ENCODE measurements at regions not wholly inside any gene's neighbourhood (a gene's known extent, or its start where the extent isn't known, plus 50 kb on each side); places are given as distances from the start of the nearest gene placed in this dataset.

DNA sequence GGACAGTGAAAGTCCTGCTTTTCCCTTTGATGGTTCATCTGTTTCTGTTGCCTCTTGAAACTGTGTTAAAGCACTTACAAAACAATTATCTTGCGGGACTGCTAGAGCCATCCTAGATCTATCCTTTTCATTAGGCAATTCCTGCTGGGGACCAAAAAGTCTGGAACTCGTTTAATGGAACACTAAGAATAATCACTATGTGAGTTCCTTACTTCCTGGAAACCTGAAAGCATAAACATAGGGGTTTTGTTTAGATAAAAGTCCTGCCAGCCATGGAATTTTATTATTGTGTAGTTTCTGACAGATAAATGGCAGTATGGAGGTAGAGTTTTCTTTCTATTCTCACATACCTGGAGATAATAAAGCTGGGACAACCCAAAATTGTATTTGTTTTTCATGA is 1133.3 kb downstream of the SORCS3 start:
- Mint-ChIP-seq H3K4me3 (no peak overlapping the region), H3K27me3 (peaks cover 2% of the 10 kb centered on the region), H3K9me3 (no peaks in the 10 kb centered on the region), H3K36me3 (ENCODE audit: low read depth) (no peaks in the 10 kb centered on the region), H3K4me1 (no peaks in the 10 kb centered on the region), H3K27ac (no peak overlapping the region)
- no peak for DNase-seq
- intact Hi-C loops (cut with micrococcal nuclease), result no loop called here

DNA sequence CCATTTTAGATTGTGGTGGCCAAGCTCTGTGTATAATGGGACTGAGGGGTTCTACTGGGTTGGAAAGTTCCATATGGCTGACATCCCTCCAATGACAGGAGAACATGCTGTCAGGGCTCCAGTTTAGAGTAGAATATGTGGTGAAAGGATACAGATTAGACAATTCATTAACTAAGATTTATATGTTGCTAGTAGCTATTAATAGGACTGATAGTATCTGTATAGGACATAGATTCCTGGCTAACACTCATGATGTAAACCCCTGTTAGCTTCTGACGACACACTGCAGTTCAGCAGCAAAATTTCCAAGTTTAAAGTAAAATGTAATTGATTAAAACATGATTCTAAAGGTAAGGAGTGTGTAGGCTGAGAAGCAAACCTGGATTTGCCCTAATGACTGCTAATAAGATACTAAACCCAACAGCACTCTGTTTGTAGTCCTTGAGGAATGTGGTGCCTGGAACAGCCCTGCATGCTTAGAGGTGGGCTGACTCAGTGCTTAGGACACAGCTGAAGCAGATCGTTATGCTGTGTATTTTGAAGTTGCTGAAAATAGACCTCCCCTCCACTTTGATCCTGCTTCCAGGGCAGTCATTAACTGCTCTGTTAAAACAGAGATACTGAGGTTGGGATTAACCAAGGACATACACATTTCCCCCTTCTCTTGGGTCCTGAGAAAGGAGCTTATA is 1129.6 kb downstream of the SORCS3 start:
- intact Hi-C loops (cut with micrococcal nuclease), result no loop called here
- Mint-ChIP-seq H3K4me1 (no peaks in the 10 kb centered on the region), H3K4me3 (no peak overlapping the region), H3K9me3 (no peaks in the 10 kb centered on the region), H3K27me3 (peaks cover 2% of the 10 kb centered on the region), H3K27ac (no peak overlapping the region), H3K36me3 (ENCODE audit: low read depth) (no peaks in the 10 kb centered on the region)
- no peak for DNase-seq

DNA sequence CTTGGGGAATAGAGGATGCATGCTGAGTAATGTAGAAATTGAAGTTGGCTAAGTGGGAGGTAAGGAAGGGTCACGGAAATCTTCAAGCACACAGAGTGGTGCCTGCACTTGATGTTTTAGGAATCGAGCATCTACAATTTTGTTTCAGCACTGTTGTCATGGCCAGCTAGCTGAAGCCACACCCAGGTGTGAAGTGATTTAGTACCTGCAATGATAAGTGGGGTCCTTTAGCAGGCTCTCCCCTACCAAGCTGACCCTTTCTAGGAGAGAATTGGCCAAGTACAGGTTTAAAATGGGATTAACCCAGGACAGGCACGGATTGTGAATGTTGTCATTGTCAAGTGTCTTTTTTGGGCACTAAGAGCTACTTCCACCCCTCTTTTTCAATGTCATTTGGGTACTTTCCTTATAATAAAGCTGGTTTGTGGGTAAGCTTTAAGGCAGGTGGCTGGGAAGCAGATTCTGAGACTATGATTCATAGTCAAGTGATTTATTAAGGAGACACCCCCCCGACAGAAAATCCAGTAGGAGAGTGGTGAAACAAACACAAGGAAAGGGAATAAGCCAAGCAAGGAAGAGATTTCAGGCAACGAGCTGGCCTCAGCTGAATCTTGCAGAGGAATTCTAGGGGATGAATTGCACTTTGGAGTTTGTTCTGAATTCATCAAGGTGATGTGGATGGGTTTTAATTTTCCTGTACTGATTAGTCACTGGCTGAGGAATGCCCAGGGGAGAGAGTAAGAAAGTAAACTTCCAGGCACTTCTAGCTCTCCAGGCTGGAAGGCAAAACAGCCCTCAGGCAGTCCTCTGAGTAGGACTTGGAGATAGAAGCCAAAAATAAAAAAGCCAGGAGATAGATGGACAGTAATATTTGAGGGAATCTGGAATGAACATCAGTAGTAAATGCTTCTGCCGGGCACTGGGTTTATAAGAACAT is 1128.4 kb downstream of the SORCS3 start:
- no peaks in the 10 kb centered on the region for H3K4me1 Mint-ChIP-seq
- H3K9me3 Mint-ChIP-seq, result no peaks in the 10 kb centered on the region
- peaks cover 2% of the 10 kb centered on the region for H3K27me3 Mint-ChIP-seq
- H3K36me3 Mint-ChIP-seq (ENCODE audit: low read depth), result no peaks in the 10 kb centered on the region
- intact Hi-C loops (cut with micrococcal nuclease), result no loop called here
- H3K4me3 Mint-ChIP-seq, result no peak overlapping the region
- no peak for DNase-seq
- no peak overlapping the region for H3K27ac Mint-ChIP-seq

GRCh38 chr10:105763611-105764010 is 1122.5 kb downstream of the SORCS3 start:
- no peak overlapping the region for H3K4me3 Mint-ChIP-seq
- DNase-seq, result no peak
- intact Hi-C loops (cut with micrococcal nuclease), result no loop called here
- H3K4me1 Mint-ChIP-seq, result no peaks in the 10 kb centered on the region
- no peaks in the 10 kb centered on the region for H3K36me3 Mint-ChIP-seq (ENCODE audit: low read depth)
- H3K9me3 Mint-ChIP-seq, result no peaks in the 10 kb centered on the region
- no peaks in the 10 kb centered on the region for H3K27me3 Mint-ChIP-seq
- H3K27ac Mint-ChIP-seq, result no peak overlapping the region

DNA sequence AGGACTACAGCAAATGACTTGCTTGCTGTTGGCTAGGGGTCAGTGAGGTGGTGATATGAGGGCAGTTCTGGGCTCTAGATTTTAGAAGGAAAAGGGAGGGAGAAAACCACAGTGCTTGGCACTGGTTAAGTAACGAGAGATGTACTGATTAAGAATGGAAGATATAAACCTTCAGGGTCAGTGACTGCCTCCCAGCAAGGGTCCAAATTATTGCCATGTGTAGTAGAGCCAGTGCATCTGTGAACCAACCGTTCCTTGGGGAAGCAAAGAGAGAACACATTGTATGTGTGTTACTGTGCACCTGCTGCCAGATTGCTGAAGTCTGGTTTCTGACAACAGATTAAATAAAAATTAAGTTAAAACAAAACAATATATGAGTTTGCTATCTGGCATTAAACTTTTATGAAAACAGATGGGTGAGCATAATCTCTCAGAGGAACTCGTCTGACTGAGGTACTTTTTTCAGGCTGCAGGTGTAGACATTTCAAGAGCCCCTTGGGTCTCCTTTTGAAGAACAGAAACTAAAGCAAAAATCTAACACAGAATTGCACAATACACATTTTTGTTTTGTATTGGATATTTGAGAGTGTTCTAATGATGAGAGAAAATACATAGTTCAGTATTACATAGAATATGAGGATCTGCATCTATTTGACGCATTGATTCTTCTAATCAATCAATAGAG is 1120.6 kb downstream of the SORCS3 start:
- DNase-seq, result no peak
- no peak overlapping the region for H3K4me3 Mint-ChIP-seq
- H3K4me1 Mint-ChIP-seq, result no peaks in the 10 kb centered on the region
- no peaks in the 10 kb centered on the region for H3K9me3 Mint-ChIP-seq
- no peaks in the 10 kb centered on the region for H3K36me3 Mint-ChIP-seq (ENCODE audit: low read depth)
- H3K27me3 Mint-ChIP-seq, result no peaks in the 10 kb centered on the region
- intact Hi-C loops (cut with micrococcal nuclease), result no loop called here
- H3K27ac Mint-ChIP-seq, result no peak overlapping the region

DNA sequence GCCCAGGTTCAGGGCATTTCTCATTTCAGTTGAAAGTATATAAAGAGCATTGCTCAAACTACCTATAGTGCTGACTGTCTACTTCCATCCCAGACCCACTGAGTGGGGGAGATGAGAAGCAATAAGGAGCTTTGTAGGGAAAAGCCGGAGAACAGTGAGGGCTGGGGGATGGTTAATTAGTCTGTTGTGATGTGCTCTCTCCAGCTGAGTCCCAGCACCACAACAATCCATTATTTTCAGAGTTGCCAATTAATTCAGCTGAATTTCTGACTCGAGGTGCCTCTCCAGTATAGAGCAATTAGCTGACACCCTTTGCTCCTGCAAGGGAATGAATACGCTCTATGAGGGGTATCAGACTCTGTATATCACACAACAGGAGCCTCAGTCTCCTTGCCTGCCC is 1118.6 kb downstream of the SORCS3 start:
- intact Hi-C loops (cut with micrococcal nuclease), result no loop called here
- no peaks in the 10 kb centered on the region for H3K4me1 Mint-ChIP-seq
- no peak overlapping the region for H3K27ac Mint-ChIP-seq
- H3K27me3 Mint-ChIP-seq, result no peaks in the 10 kb centered on the region
- no peak overlapping the region for H3K4me3 Mint-ChIP-seq
- DNase-seq, result no peak
- no peaks in the 10 kb centered on the region for H3K9me3 Mint-ChIP-seq
- no peaks in the 10 kb centered on the region for H3K36me3 Mint-ChIP-seq (ENCODE audit: low read depth)

GRCh38 chr10:105758209-105758998 is 1117.3 kb downstream of the SORCS3 start:
- H3K4me3 Mint-ChIP-seq, result no peak overlapping the region
- H3K9me3 Mint-ChIP-seq, result no peaks in the 10 kb centered on the region
- intact Hi-C loops (cut with micrococcal nuclease), result no loop called here
- H3K4me1 Mint-ChIP-seq, result no peaks in the 10 kb centered on the region
- DNase-seq, result no peak
- no peaks in the 10 kb centered on the region for H3K36me3 Mint-ChIP-seq (ENCODE audit: low read depth)
- no peaks in the 10 kb centered on the region for H3K27me3 Mint-ChIP-seq
- H3K27ac Mint-ChIP-seq, result no peak overlapping the region

DNA sequence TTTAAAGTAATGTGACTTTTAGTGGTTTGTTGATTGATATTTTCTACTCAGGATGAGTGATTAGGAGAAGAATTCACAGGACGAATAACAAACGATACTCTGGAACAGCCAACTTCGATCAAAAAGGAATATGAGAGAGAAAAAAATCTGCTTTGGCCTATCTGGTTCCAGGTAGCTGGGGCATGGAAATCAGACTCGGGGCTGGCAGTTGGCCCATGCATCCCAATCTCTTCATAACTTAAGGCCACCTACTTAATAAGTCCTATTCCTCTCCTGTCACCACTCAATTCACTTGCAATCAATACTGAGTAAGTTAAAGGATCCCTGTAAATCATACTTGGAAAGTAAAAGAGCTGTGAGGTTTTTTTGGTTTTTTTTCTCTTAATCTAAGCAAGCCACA is 1116.2 kb downstream of the SORCS3 start:
- no peak overlapping the region for H3K4me3 Mint-ChIP-seq
- H3K9me3 Mint-ChIP-seq, result no peaks in the 10 kb centered on the region
- H3K27ac Mint-ChIP-seq, result no peak overlapping the region
- intact Hi-C loops (cut with micrococcal nuclease), result no loop called here
- no peaks in the 10 kb centered on the region for H3K36me3 Mint-ChIP-seq (ENCODE audit: low read depth)
- no peaks in the 10 kb centered on the region for H3K27me3 Mint-ChIP-seq
- no peak for DNase-seq
- no peaks in the 10 kb centered on the region for H3K4me1 Mint-ChIP-seq

- intact Hi-C loops (cut with micrococcal nuclease), result no loop called here
- no peak for DNase-seq
- Mint-ChIP-seq H3K36me3 (ENCODE audit: low read depth) (no peaks in the 10 kb centered on the region), H3K4me1 (no peaks in the 10 kb centered on the region), H3K27ac (no peak overlapping the region), H3K27me3 (no peaks in the 10 kb centered on the region), H3K9me3 (no peaks in the 10 kb centered on the region), H3K4me3 (no peak overlapping the region)
Observed at GRCh38 chr10:105756386-105756785, 1115.3 kb downstream of the SORCS3 start.

DNA sequence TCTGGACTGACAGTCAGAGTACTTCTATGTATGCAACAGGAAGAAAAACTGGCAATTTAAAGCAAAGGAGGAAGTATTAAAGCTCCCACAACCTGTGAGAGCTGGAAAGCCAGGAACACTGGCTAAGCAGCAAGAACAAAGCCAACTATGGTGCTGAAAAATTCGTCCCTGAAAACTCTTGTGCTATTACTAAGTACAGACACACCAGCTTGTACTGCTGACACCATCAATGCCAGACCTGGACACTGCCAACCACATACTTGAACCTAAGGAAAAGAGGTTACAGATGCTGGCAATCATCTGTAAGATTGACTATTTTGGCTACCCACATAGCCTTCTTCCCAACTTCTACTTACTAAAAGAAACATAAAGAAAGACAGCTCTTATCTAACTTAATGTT is 1110.6 kb downstream of the SORCS3 start:
- H3K9me3 Mint-ChIP-seq, result no peaks in the 10 kb centered on the region
- no peak overlapping the region for H3K27ac Mint-ChIP-seq
- no peaks in the 10 kb centered on the region for H3K4me1 Mint-ChIP-seq
- H3K4me3 Mint-ChIP-seq, result no peak overlapping the region
- no peaks in the 10 kb centered on the region for H3K36me3 Mint-ChIP-seq (ENCODE audit: low read depth)
- intact Hi-C loops (cut with micrococcal nuclease), result no loop called here
- no peaks in the 10 kb centered on the region for H3K27me3 Mint-ChIP-seq
- DNase-seq, result no peak

GRCh38 chr10:105745596-105746148 is 1104.6 kb downstream of the SORCS3 start:
- no peaks in the 10 kb centered on the region for H3K9me3 Mint-ChIP-seq
- DNase-seq, result no peak
- no peak overlapping the region for H3K27ac Mint-ChIP-seq
- no peaks in the 10 kb centered on the region for H3K27me3 Mint-ChIP-seq
- no peaks in the 10 kb centered on the region for H3K4me1 Mint-ChIP-seq
- H3K36me3 Mint-ChIP-seq (ENCODE audit: low read depth), result no peaks in the 10 kb centered on the region
- intact Hi-C loops (cut with micrococcal nuclease), result no loop called here
- H3K4me3 Mint-ChIP-seq, result no peak overlapping the region

- no peak for DNase-seq
- no peaks in the 10 kb centered on the region for H3K27me3 Mint-ChIP-seq
- H3K4me3 Mint-ChIP-seq, result no peak overlapping the region
- no peaks in the 10 kb centered on the region for H3K4me1 Mint-ChIP-seq
- no peaks in the 10 kb centered on the region for H3K36me3 Mint-ChIP-seq (ENCODE audit: low read depth)
- no peak overlapping the region for H3K27ac Mint-ChIP-seq
- no peaks in the 10 kb centered on the region for H3K9me3 Mint-ChIP-seq
- intact Hi-C loops (cut with micrococcal nuclease), result no loop called here
Observed at GRCh38 chr10:105743343-105744056, 1102.4 kb downstream of the SORCS3 start.

- Mint-ChIP-seq H3K27me3 (no peaks in the 10 kb centered on the region), H3K36me3 (ENCODE audit: low read depth) (no peaks in the 10 kb centered on the region), H3K4me1 (no peaks in the 10 kb centered on the region), H3K4me3 (no peak overlapping the region), H3K9me3 (no peaks in the 10 kb centered on the region), H3K27ac (no peak overlapping the region)
- no peak for DNase-seq
- intact Hi-C loops (cut with micrococcal nuclease), result no loop called here
Observed at GRCh38 chr10:105742923-105743322, 1101.8 kb downstream of the SORCS3 start.
